GM06990 (cell line): ENCODE measurements at regions not wholly inside any gene's neighbourhood (a gene's known extent, or its start where the extent isn't known, plus 50 kb on each side); places are given as distances from the start of the nearest gene placed in this dataset.

ENCODE experiments used
- DNase-seq: peaks from one replicate; pipeline ENCODE4 v3.0.0-alpha.2; 2011; ENCODE audit not compliant: insufficient read length; ENCODE audit errors: extremely low read depth
- H3K27me3 ChIP-seq: replicated peaks from 2 replicates; pipeline ENCODE4 v1.6.0; 2011; ENCODE audit warnings: low read length; ENCODE audit not compliant: control insufficient read depth, insufficient read depth
- H3K36me3 ChIP-seq: 2 replicates; pipeline ENCODE4 v1.5.1; 2011; ENCODE audit warnings: low read length; ENCODE audit not compliant: control insufficient read depth, insufficient read depth
- H3K4me3 ChIP-seq: replicated peaks from 2 replicates; pipeline ENCODE4 v1.5.1; 2011; ENCODE audit warnings: low read depth, mild to moderate bottlenecking, control low read depth, low read length
- TF ChIP-seq, protein P1 (sequence below): IDR thresholded peaks from 2 replicates; pipeline ENCODE4 v1.5.1; 2011; ENCODE audit warnings: low read length, control low read depth, mild to moderate bottlenecking, inconsistent platforms; ENCODE audit not compliant: insufficient read depth, poor library complexity, severe bottlenecking

DNA sequence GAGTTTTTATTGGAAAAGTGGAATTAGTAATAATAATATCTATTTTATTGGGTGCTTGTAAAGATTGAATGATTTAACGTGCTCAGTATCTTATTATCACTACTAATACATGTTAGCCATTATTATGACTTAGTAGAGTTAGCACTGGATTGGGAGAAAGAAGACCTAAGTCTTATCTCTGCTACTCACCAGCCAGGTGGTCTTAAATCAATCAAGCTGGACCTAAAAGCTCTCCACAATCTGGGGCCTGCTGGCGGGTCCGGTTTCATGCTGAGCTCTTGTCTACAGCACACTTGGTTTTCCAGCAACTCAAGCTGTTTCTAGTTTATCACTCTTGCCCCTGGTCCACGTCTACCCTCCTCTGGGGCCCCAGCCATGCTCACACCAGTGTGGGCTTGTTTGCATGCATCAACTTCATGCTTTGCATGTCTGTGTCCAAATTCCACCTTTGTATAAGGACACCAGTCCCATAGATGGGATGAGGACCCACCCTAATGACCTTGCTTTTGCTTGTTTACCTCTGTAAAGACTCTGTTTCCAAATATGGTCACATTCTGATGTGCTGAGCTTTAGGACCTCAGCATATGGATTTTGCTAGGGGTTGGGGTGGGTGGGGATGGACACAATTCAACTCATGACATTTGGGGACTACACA lies 363.1 kb downstream of the LPIN1 start:
- no peak for DNase-seq
- Histone ChIP-seq H3K27me3 (no peaks in the 10 kb centered on the region), H3K4me3 (no peak overlapping the region), H3K36me3 (no peaks in the 10 kb centered on the region)
- TF ChIP-seq, protein P1, sequence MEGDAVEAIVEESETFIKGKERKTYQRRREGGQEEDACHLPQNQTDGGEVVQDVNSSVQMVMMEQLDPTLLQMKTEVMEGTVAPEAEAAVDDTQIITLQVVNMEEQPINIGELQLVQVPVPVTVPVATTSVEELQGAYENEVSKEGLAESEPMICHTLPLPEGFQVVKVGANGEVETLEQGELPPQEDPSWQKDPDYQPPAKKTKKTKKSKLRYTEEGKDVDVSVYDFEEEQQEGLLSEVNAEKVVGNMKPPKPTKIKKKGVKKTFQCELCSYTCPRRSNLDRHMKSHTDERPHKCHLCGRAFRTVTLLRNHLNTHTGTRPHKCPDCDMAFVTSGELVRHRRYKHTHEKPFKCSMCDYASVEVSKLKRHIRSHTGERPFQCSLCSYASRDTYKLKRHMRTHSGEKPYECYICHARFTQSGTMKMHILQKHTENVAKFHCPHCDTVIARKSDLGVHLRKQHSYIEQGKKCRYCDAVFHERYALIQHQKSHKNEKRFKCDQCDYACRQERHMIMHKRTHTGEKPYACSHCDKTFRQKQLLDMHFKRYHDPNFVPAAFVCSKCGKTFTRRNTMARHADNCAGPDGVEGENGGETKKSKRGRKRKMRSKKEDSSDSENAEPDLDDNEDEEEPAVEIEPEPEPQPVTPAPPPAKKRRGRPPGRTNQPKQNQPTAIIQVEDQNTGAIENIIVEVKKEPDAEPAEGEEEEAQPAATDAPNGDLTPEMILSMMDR = no peak

DNA sequence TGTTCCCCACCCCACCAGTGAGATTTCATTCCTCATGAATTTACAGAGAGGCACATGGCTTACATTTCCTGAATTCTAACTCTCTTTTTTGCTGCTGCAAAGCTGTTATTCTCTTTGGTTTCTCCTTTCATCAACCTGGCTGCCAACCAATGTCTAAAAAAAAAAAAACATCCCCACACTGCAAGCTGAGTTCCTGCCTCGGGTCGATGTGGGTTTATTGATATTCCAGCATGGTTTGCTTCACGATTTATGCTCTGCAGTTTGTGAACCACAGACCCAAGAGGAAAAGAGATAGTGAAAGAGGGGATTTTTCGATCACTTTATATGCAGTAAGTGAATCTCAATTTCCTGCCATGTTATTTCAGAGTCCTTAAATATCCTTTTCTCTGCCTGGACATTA lies 363.6 kb downstream of the LPIN1 start:
- TF ChIP-seq, protein P1 = no peak
- Histone ChIP-seq H3K27me3 (no peaks in the 10 kb centered on the region), H3K36me3 (no peaks in the 10 kb centered on the region), H3K4me3 (no peak overlapping the region)
- DNase-seq = no peak

DNA sequence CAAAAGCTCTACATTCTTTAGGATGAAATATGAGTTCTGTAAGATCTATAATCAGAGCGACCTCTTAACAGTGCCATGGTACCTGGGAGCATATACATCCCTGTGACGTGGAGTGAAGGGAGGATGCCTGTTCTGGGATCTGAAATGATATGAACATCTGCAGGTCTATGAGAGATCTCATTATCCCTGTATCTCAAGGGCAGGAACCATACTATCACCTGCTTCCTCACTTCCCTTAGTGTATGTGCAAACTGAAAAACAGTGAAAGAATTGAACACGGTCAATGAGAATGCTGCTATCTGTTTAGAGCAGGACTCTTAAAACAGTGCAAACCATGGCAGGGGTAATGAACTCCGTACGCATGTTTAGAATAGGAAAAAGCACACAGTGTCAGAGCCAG lies 364.0 kb downstream of the LPIN1 start:
- Histone ChIP-seq H3K36me3 (no peaks in the 10 kb centered on the region), H3K4me3 (no peak overlapping the region), H3K27me3 (no peaks in the 10 kb centered on the region)
- TF ChIP-seq, protein P1 = no peak
- DNase-seq = no peak

DNA sequence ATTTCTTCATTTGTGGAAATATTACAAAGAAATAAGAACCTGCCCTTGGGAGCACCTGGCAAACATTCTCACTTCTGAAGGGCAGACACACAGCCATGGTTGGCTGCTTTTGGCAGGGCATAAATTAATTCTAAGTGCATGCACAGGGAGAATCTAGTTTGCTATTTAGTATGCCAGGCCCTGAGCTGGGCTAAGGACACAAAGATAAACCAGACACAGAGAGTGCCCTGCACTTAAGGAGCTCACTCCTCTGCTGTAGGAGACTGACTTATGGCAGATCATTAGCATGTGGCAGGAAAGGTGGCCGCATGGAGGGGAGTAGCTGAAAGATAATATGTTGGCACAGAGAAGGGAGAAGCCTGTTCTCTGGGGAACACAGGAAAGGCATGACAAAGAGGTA lies 367.0 kb downstream of the LPIN1 start:
- no peak overlapping the region for H3K4me3 ChIP-seq
- TF ChIP-seq, protein P1 = no peak
- H3K36me3 ChIP-seq = no peaks in the 10 kb centered on the region
- DNase-seq = no peak
- H3K27me3 ChIP-seq = no peaks in the 10 kb centered on the region

DNA sequence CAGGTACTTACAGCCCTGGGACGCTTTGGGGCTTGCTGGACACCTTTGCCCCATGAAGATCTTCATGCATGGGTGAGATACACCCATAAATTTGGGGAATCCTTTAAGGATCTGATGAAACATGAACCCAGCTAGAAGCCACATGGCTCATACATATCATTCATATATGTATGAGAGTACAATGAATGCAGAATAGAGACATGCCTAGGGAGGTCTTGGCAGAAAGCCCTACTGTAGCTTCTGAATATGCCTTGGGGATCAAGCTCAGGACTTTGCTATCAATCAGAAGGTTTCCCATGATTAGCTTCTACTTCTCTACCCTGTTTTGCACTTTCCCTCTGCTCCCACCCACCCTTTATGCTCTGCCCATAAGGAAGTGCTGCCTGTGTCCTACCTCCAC lies 368.4 kb downstream of the LPIN1 start:
- Histone ChIP-seq H3K36me3 (no peaks in the 10 kb centered on the region), H3K4me3 (no peak overlapping the region), H3K27me3 (no peaks in the 10 kb centered on the region)
- TF ChIP-seq, protein P1 = no peak
- no peak for DNase-seq
